HG02840 (cell line): ENCODE measurements at regions not wholly inside any gene's neighbourhood (a gene's known extent, or its start where the extent isn't known, plus 50 kb on each side); places are given as distances from the start of the nearest gene placed in this dataset.

Experiments
- ATAC-seq: cut with Tn5 transposase; IDR thresholded peaks from one replicate; pipeline ENCODE4 v1.9.1; 2021; ENCODE audit warnings: mild to moderate bottlenecking, moderate library complexity, moderate number of reproducible peaks; ENCODE audit not compliant: unreplicated experiment, low FRiP score

DNA sequence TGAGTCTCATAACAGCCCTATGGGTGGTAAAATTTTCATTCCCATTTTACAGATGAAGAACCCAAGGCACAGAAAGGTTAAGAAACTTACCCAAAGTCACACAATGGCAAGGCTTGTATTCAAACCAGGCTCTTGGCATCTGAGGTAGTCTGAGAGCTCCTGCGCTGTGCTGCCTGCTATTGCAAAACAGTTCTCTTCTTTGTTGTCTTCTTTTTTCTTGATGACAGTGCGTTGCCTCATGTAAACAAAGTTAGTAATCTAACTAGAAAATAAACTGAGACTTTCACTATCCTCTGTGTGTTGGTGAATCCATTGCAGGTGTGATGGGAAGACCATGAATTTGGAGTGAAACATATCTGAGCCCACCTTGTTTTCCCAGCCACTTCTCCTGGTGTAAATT is 240.8 kb downstream of the PTEN start:
- no peak for ATAC-seq

DNA sequence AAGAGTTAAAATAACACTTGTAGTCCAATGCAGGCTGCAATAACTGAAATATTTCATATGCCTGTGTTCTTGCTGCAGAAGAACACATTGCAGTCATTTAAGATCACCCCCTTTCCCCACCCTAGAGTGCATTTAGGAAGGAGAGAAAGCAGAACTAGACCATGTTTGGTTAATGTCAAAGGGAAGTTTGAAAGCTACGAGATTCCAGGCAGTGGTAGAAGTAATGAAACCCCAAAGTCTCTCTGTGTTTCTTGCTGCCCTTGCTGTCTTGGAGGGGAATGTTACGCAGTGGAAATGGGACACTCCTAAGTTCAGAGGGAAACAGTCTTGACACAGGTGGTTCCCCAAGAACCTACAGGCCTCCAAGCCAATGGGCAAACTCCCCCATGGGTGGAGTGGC is 242.9 kb downstream of the PTEN start:
- ATAC-seq, result no peak

DNA sequence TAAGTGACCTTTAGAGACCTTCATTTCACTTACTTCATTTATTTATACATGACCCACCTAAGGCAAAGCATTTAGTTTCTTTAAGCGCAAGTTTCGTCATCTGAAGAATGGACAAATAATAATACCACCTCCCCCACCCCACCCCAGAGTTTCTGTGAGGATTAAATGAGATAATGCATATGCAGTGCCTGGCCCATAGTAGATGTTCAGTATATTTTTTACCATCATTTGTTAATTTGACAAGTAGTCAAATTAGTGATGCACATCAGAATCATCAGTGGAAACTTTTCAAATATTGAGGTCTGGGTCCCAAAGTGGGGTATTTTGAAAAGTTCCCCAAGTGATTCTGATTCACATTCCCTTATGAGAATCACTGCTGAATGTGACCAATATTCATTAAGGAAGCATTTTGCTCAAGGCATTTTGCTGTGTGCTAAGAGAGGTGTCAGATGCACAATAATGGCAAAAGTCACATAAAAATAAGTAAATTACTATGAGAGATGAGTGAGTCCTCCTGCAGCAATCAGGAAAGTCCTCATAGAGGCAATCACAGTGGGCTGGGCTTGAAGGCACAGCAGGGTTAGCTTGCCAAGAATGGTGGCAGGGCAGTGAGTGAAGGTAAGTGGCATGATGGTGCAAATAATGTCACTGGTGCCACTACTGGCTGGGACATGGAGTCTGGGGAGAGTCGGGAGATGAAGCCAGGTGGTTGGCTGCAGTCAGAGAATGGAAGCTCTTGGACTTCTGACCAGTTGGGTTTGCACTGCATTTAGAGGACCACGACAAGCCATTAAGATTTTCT is 244.1 kb downstream of the PTEN start:
- no peak for ATAC-seq

DNA sequence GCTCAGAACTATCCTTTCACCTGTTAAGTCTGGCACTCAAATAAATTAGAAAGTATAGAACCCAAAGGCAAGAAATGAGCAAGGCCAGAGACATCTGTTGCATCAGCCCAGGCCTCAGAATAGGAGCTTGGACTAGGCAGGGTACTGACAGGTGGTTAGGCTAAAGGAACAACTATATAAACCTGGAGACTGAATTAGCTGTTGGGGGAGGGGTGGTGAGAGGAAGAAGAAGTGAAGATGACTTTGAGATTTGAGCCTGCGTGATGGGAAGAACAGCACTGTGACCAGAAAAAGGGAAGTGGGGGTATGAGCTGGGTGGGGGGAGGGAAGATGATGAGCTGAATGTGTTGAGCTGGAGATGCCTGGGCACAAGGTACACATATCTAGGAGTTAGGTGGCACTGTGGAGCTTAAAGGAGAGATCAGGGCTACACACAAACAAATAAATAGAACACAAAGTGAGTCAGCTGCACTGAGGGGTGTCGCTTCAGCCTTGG is 244.7 kb downstream of the PTEN start:
- no peak for ATAC-seq

DNA sequence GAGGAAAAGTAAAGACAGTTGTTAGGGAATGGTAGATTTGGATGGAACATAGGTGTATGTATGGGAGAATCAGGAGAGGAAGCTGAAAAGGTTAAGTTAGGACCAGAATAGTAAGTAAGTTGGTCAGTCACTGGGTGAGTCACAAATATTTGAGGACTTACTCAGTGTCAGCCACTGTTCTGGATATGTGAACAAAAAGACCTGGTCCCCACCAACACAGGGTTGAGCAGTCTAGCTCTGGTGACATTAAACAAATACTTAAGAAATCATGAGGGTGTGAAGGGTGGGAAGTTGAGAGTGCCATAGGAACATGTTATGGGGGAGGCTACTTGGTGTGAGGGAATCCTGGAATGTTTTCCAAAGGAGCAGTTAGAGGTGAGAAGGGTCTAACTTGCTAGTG is 246.9 kb downstream of the PTEN start:
- ATAC-seq, result no peak

DNA sequence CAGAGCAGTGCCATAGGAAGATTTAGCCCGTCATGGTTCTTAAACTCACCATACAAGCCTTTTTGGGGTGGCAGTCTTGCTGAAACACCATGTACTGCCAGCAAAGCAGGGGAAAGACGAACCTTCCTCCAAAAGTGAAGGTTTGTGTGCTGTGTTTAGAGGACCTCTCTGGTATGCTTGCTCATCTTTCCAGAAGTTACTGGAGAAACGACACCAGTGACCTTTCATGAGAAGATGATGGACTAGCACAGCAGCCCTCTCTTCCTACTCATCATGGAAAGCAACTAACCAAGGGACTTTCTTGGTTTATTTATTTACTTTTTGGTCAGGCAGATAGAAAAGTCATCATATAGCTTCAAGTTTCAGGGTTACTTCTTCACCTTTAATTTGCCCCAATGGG is 247.4 kb downstream of the PTEN start:
- no peak for ATAC-seq

DNA sequence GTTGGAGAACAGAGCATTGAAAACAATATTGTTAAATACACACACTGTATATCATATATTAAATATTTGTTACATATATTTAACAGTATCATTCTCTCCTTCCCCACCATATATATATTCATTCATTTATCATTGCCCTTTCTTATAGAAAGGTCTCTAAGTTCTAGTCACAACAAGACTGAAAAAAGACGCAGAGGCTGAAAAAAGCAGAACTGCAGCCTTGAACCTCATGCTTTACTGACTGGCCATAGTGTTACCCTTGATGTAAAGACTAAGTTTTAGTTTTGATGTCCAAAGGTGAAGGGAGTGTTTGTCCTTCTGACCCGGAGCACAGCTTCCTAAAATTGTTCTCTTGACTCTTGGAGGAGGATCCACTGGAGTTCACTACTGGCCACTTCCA is 247.9 kb downstream of the PTEN start:
- no peak for ATAC-seq

DNA sequence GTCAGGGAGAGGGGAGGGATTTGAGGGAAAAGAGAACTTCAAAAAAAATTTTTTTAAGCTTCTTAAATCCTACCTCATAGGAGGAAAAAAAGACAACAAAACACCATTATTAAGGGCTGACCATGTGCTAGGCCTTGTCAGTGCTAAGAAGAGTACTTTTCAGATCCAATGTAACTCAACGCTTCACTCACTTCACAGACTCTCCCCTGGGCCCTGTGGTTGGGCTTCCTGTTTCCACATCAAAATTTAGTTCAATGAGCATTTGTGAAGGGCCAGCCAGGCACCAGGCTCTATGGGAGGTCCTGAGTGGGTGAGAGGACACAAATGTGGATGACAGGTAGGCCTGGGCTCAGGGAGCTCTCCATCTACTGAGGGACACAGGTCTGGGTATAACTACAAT is 249.8 kb downstream of the PTEN start:
- ATAC-seq, result no peak

DNA sequence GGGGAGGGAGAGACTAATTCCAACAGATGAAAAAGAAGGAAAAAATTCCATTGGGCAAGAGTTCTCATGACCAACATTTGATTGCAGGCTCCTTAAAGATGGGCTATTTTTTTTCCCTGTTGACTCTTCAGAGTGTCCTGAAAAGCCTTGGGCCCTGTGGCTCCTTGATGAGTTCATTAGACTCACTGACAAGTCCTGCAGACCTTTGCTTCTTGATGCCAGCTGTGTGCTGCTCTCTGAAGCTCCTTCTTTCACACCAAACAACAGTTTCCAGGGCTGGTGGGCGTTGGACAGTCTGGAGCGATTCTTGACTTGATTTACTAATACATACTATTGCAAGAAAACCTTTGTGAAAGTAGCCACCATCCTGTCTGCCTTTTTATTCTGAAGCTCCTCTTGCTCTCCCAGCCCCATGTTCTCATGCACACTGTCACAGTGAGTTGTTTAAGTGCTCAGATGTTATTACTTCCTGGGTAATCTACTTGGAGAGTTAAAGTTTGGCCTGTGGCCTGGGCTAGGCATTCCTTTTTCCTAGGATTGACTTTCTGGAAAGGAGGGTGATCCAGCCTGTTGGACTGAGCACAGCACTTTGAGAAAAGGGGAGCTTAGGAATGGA is 250.3 kb downstream of the PTEN start:
- no peak for ATAC-seq

DNA sequence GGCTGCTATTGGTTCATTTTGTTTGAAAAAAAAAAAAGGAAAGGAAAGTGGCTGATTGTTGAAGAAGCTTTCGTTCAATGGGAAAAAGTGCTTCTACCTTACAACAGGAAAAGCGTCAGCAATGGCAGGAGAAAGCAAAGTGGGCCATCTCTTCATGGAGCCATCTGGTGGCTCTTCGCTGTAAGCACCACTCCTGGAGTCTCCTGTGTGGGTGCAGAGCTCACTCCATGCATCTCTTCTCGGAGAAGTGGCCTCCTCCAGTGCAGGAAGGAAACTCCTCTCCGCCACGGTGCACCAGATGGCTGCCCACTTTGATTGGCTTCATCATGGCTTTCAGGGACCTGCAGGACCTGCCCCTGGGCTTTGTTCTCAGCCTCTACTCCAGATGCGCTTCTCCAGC is 250.9 kb downstream of the PTEN start:
- no peak for ATAC-seq

DNA sequence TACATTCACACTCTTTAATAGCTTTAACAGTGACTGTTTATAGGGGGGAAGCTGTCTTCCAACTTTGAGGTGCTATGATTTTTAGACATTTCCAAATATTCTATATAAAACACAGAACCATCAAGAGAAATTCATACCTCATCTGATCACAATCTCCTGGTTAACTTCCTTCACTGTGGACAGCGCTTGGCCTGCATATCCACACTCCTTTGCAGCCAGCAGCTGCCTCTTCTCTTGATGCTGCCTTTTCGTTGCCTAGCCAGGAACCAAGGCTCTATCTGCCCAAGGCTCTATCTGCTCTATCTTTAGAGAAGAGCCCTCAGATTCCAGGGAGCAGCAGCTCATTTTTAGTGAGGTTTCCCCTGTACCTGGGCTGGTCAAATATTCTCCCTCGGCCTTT is 252.0 kb downstream of the PTEN start:
- ATAC-seq, result no peak

DNA sequence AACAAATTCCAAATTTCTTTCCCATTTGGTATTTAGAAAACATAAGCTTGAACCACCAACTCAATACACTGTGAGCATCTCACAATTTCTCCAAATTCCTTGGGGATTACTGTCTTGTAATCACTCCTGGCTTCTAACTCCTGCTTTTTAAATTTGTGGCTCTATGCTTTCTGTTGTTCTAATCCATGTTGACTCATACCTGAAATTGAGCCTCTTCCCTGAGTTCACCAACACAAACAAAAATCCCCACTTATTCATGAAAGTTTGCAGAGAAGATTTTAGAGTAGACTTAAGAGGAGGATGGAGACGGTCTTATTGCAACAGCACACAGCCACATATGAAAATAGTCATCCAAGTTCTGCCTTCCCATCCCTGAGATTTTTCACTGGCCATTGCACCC is 252.5 kb downstream of the PTEN start:
- no peak for ATAC-seq

DNA sequence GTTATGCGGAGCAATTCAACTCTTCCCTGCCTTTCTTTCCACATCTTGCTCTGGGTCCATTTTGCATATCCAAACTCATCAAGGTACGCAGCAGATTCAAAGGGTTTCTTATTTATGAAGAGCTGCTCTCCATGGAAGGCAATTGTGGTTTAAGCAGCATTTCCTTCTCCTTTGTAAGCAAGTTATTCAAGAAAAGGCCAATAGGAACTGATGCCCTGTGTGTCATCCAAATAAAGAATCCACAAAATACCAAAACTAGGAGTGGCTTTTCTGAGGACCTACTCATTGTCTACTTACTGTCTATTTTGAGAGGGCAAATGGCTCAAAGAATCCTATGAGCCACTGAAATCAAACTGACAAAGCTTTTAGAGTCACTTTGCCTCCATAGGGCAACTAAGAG is 253.1 kb downstream of the PTEN start:
- ATAC-seq, result no peak

DNA sequence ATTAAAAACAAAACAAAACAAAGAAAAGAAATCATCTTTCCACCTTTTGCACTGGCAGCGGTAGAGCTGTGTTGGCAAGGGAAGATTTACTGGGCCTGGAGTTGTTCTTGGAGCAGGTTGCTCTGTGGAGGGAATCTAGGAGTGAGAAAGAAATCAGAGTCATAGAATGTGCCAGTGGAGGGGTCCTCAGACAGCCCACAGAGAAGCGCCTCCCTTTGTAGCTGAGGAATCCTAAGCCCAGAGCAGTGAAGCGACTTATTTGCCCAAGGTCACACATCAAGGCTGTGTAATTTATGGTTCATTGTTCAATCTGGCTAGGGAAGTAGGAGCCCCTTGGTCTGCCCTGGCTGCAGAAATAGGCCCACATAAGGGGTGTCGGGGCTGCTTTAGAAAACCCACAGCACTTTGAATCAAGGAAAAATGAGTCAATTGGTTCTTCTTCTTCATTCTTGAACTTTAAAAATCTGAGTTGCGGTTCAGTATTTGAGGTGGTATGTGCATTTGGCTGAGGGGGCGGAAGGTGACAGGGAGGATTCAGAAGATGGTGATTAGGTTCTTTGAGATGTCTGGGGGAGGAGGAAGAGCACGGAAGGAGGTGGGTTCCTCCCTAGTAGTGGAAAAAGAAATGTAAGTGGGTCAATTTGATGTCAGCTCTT is 253.7 kb downstream of the PTEN start:
- ATAC-seq, result no peak

DNA sequence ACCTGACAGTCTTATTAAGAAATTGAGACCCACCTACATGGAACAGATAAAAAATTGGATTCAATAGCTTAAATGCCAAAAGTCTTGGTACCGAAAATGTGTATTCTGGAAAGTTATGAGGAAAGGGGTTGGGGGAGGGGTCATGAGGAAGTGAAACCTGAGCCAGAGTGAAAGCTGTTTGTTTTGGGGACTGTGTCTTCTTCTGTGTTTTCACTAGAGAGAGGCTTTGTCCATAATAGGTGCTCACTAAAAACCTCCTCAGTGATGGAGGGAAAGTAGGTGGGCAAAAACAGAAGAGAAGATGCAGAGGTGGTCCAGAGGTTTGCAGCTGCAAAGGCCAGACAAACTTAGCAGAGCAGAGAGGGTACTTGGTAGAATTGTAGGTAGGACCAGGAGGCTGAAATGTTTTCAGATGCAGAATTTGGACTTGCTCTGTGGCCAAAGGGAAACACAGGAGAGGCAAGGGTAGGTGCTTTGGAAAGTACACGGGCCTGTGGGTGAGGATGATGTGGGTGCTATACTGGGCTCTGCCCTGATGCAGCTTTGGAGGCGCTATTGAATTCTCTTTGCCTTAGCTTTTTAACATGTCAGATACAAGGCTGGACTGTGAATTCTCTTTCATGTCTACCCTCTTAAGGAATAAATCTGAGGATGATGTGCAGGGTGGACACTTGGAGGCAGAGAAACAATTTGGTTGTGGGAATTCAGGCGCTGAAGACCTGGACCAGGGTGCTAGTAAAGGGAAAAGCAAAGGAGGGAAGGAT is 254.6 kb downstream of the PTEN start:
- ATAC-seq, result no peak

DNA sequence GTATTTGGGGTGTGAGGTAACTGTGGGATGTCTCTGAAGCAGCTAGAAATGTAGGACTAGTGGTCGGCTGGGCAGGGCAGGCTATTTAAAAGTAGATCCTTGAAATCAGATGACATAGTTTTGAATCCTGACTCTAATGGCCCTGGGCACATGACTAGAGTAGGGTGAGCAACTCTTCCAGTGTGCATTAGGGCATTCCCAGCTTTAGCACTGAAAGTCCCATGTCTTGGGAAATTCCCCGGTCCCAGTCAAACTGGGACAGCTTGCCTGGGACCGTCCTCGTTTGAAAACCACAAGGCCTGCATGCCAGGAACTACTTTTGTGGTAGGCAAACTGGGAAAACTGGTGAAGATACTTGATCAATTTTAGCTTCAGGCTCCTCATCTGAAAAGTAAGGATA is 255.3 kb downstream of the PTEN start:
- ATAC-seq, result no peak

DNA sequence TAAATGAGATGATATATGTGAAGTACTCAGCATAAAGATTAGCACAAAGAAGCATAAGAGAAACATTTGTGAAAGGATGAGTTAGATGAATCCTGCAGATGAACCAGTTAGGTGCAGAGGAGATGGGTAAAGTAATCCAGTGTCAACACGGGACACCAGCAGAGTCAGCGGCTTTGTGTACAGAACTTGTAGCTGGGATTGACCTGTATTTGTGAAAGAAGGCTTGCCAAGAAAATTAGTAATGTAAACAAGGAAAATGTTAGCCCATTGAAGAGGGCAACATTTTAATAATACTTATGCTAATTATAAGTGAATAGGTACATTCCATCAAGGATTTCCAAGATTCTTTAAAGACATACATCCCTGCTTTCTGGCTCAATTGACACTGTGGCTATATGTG is 255.7 kb downstream of the PTEN start:
- no peak for ATAC-seq

DNA sequence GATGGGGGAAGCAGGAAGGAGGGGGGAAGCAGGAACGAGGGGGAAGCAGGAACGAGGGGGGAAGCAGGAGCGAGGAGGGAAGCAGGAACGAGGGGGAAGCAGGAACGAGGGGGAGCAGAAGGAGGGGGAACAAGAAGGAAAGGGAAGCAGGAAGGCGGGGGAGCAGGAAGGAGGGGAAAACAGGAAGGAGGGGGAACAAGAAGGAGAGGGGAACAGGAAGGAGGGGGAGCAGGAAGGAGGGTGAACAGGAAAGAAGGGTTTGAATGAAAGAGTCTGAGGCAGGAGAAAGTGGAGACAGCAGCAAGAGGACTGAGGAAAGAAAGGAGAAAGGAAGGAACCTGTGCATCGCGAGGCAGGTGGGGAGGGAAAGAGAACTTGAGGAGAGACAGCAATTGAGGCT is 256.6 kb downstream of the PTEN start:
- ATAC-seq, result no peak

DNA sequence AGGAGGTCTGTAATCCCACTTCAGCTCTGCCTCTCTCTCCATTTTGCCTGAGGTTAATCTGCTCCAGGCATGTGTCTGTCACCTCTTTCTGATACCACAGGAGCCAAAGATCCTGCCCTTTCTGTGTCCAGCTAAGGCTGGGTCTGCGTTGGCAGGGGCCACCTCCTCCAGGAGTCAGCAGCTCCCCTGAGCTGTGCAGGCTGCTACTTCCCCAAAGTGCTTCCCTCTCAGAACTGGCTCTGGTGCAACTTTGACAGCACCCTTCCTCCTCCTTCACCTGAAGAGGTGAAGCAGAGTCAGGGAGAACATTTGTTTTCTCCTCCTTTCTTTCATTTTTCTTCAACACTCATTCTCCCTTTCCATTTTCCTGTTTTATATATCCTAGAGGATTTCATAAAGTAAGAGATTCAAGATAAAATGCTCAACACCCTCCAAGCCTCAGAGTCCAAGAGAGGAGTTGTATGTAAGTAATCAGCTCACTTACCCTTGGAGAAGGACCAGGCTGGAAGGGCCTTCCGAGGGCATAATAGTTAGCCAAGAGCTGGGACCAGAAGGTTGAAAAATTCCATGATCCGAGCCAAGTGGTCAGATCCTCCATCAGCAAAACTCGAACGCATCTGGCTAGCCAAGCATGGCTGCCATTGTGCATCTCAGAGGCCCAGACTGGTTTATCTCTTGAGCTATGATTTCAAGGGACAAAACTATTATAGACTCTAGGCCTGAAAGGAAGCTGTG is 257.3 kb downstream of the PTEN start:
- ATAC-seq, result no peak

DNA sequence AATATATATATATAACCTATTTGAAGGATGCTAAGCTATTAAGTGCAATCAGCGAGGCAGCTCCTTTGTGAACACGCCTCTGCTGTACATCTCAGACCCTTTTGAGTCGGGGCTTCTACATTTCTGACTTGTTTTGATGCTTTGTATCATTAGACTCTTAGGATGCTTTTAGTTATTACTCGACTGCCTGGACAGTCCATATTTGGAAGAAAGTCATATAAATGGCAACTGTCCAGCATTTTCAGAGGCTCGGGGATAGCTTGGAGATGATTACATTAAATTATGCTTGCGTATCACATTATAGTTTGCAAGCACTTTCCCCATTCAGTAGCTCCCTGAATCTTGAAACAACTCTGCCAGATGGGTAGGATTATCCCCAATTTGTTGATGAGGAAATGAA is 257.9 kb downstream of the PTEN start:
- no peak for ATAC-seq
